Neuronal stem cell (in vitro differentiated cells): ENCODE measurements at regions not wholly inside any gene's neighbourhood (a gene's known extent, or its start where the extent isn't known, plus 50 kb on each side); places are given as distances from the start of the nearest gene placed in this dataset.

Experiments used
- DNase-seq: peaks from one replicate; pipeline ENCODE4 v3.0.0-alpha.2; 2013; ENCODE audit warnings: low spot score
- H2AFZ ChIP-seq: one replicate; pipeline ENCODE4 v1.6.1; 2013; ENCODE audit warnings: mild to moderate bottlenecking, low read length, inconsistent platforms
- H2AK5ac ChIP-seq: 2 replicates; pipeline ENCODE4 v1.6.1; 2013; ENCODE audit warnings: low read depth, mild to moderate bottlenecking, inconsistent platforms, low read length, moderate library complexity, mixed read lengths
- H2BK120ac ChIP-seq: 2 replicates; pipeline ENCODE4 v1.6.1; 2013; ENCODE audit warnings: low read depth, mild to moderate bottlenecking, inconsistent platforms, low read length, moderate library complexity, mixed read lengths
- H2BK12ac ChIP-seq: one replicate; pipeline ENCODE4 v1.6.1; 2013; ENCODE audit warnings: low read length, inconsistent platforms
- H2BK15ac ChIP-seq: 2 replicates; pipeline ENCODE4 v1.6.1; 2013; ENCODE audit warnings: mild to moderate bottlenecking, low read length, inconsistent platforms, mixed read lengths
- H2BK5ac ChIP-seq: one replicate; pipeline ENCODE4 v1.6.1; 2013; ENCODE audit warnings: inconsistent platforms, mild to moderate bottlenecking, low read length, moderate library complexity
- H3K14ac ChIP-seq: one replicate; pipeline ENCODE4 v1.6.1; 2013; ENCODE audit warnings: low read length, inconsistent platforms
- H3K18ac ChIP-seq: 2 replicates; pipeline ENCODE4 v1.6.1; 2013; ENCODE audit warnings: low read length, inconsistent platforms
- H3K23ac ChIP-seq: 2 replicates; pipeline ENCODE4 v1.6.1; 2013; ENCODE audit warnings: low read depth, mild to moderate bottlenecking, mixed read lengths, low read length, inconsistent platforms; ENCODE audit not compliant: poor library complexity
- H3K27ac ChIP-seq: replicated peaks from 3 replicates; pipeline ENCODE4 v1.5.1; 2013; ENCODE audit warnings: low read length, inconsistent platforms
- H3K27me3 ChIP-seq, 3 experiments: 2 replicates each; pipeline ENCODE4 v1.6.1; 2013; ENCODE audit warnings: low read length in 3 of 3, mild to moderate bottlenecking in 2 of 3, inconsistent platforms in 1 of 3, low read depth in 1 of 3, mixed read lengths in 1 of 3, moderate library complexity in 1 of 3; ENCODE audit not compliant: control insufficient read depth in 3 of 3, insufficient read depth in 3 of 3
- H3K36me3 ChIP-seq, 2 donors: replicated peaks in 1 of 2; 2 replicates each; pipeline ENCODE4 v1.6.1; 2013; ENCODE audit warnings: low read length in 2 of 2; ENCODE audit not compliant: control insufficient read depth in 2 of 2, insufficient read depth in 2 of 2
- H3K4ac ChIP-seq: 2 replicates; pipeline ENCODE4 v1.6.1; 2013; ENCODE audit warnings: inconsistent platforms, mild to moderate bottlenecking, low read length, moderate library complexity
- H3K4me1 ChIP-seq, 2 donors: 1 replicate in 1 of 2; 2 replicates in 1 of 2; pipeline ENCODE4 v1.6.1; 2013; ENCODE audit warnings: low read length in 2 of 2, low read depth in 1 of 2; ENCODE audit not compliant: control insufficient read depth in 2 of 2, insufficient read depth in 1 of 2
- H3K4me2 ChIP-seq: one replicate; pipeline ENCODE4 v1.6.1; 2013; ENCODE audit warnings: mild to moderate bottlenecking, low read length, inconsistent platforms; ENCODE audit not compliant: insufficient read depth, poor library complexity, severe bottlenecking
- H3K4me3 ChIP-seq, 2 donors: 2 replicates each; pipeline ENCODE4 v1.5.1; 2013; ENCODE audit warnings: low read length in 2 of 2, mild to moderate bottlenecking in 2 of 2, inconsistent platforms in 1 of 2, moderate library complexity in 1 of 2
- H3K79me1 ChIP-seq: one replicate; pipeline ENCODE4 v1.6.1; 2013; ENCODE audit warnings: low read depth, mild to moderate bottlenecking, inconsistent platforms, low read length, moderate library complexity
- H3K9ac ChIP-seq: one replicate; pipeline ENCODE4 v1.6.1; 2013; ENCODE audit warnings: mild to moderate bottlenecking, low read depth, low read length, inconsistent platforms; ENCODE audit not compliant: poor library complexity
- H3K9me3 ChIP-seq, 2 donors: replicated peaks in 1 of 2; 2 replicates each; pipeline versions ENCODE3 to v1.6.1; 2013; ENCODE audit warnings: low read length in 2 of 2, mild to moderate bottlenecking in 2 of 2, inconsistent platforms in 1 of 2, low read depth in 1 of 2, mixed read lengths in 1 of 2, moderate library complexity in 1 of 2; ENCODE audit not compliant: control insufficient read depth in 2 of 2, insufficient read depth in 1 of 2
- H4K8ac ChIP-seq: one replicate; pipeline ENCODE4 v1.6.1; 2013; ENCODE audit warnings: low read depth, mild to moderate bottlenecking, inconsistent platforms, low read length, moderate library complexity
- H4K91ac ChIP-seq: one replicate; pipeline ENCODE4 v1.6.1; 2013; ENCODE audit warnings: low read length, low read depth, mild to moderate bottlenecking, inconsistent platforms; ENCODE audit not compliant: poor library complexity
- WGBS, 2 donors: extraction: QIAGEN DNeasy Blood & Tissue Kit; methylation state at CpG; one replicate each; pipeline ENCODE4 v1.1.7; 2013; ENCODE audit warnings: missing lambda C conversion rate in 2 of 2, mixed read lengths in 1 of 2; ENCODE audit not compliant: insufficient read length in 2 of 2, insufficient replicate concordance in 1 of 2; ENCODE audit errors: extremely low coverage in 2 of 2; 5-methylcytosine and 5-hydroxymethylcytosine counted together

GRCh38 chr15:34652726-34653033 lies 69.2 kb upstream of the GOLGA8B start:
- no peak overlapping the region for H3K18ac ChIP-seq

GRCh38 chr15:34651997-34652725 lies 68.7 kb upstream of the GOLGA8B start:
- no peak overlapping the region for H3K9ac ChIP-seq
- H2BK120ac ChIP-seq = no peak overlapping the region
- H3K36me3 ChIP-seq = no peaks in the 10 kb centered on the region
- no peaks in the 10 kb centered on the region for H3K4me1 ChIP-seq
- no peak overlapping the region for H2BK5ac ChIP-seq
- no peak overlapping the region for H2AK5ac ChIP-seq
- no peak overlapping the region for H2AFZ ChIP-seq
- DNase-seq = no peak
- H3K4me2 ChIP-seq = no peak overlapping the region
- no peak overlapping the region for H3K18ac ChIP-seq
- H3K79me1 ChIP-seq = no peaks in the 10 kb centered on the region
- no peak overlapping the region for H2BK15ac ChIP-seq
- H3K23ac ChIP-seq = no peak overlapping the region
- no peak overlapping the region for H3K4me3 ChIP-seq
- H2BK12ac ChIP-seq = no peak overlapping the region
- H3K27ac ChIP-seq = no peak overlapping the region
- no peak overlapping the region for H4K91ac ChIP-seq
- no peak overlapping the region for H3K4ac ChIP-seq
- H4K8ac ChIP-seq = no peak overlapping the region
- H3K14ac ChIP-seq = no peak overlapping the region
- H3K9me3 ChIP-seq = peaks cover 0 to 1% of the 10 kb centered on the region in 2 donors
- H3K27me3 ChIP-seq = no peaks in the 10 kb centered on the region
- WGBS, 2 donors = no CpG with 5 or more reads among the region's 1 CpG

More at GRCh38 chr15:34652726-34653033, 69.2 kb upstream of the GOLGA8B start:
- Histone ChIP-seq H3K4ac (no peak overlapping the region), H3K4me1 (no peaks in the 10 kb centered on the region), H3K14ac (no peak overlapping the region), H2AK5ac (no peak overlapping the region), H3K27me3 (no peaks in the 10 kb centered on the region), H3K36me3 (no peaks in the 10 kb centered on the region), H3K79me1 (no peaks in the 10 kb centered on the region), H2BK15ac (no peak overlapping the region), H3K9ac (no peak overlapping the region), H3K27ac (no peak overlapping the region), H4K8ac (no peak overlapping the region), H3K9me3 (peaks cover 0 to 1% of the 10 kb centered on the region in 2 donors), H2AFZ (no peak overlapping the region), H2BK120ac (no peak overlapping the region), H4K91ac (no peak overlapping the region), H3K23ac (no peak overlapping the region), H2BK12ac (no peak overlapping the region), H3K4me3 (no peak overlapping the region), H2BK5ac (no peak overlapping the region), H3K4me2 (no peak overlapping the region)
- DNase-seq = no peak

GRCh38 chr15:34650177-34650576 lies 66.7 kb upstream of the GOLGA8B start:
- no peak overlapping the region for H2BK15ac ChIP-seq

GRCh38 chr15:34648294-34648631 lies 64.8 kb upstream of the GOLGA8B start:
- Histone ChIP-seq H2AK5ac (no peak overlapping the region), H2BK12ac (no peak overlapping the region), H3K4me3 (no peak overlapping the region), H2BK120ac (no peak overlapping the region), H2BK5ac (no peak overlapping the region), H4K8ac (no peak overlapping the region), H2AFZ (no peak overlapping the region), H3K79me1 (no peaks in the 10 kb centered on the region), H3K18ac (no peak overlapping the region), H3K27ac (no peak overlapping the region), H3K9me3 (no peaks in the 10 kb centered on the region), H3K4ac (no peak overlapping the region), H4K91ac (no peak overlapping the region), H2BK15ac (no peak overlapping the region), H3K36me3 (no peaks in the 10 kb centered on the region), H3K4me2 (no peak overlapping the region), H3K4me1 (no peaks in the 10 kb centered on the region), H3K14ac (no peak overlapping the region), H3K9ac (no peak overlapping the region), H3K23ac (no peak overlapping the region), H3K27me3 (no peaks in the 10 kb centered on the region)
- WGBS, 2 donors = no CpG with 5 or more reads among the region's 4 CpGs
- no peak for DNase-seq

More at GRCh38 chr15:34650177-34650576, 66.7 kb upstream of the GOLGA8B start:
- no peak overlapping the region for H4K91ac ChIP-seq
- no peaks in the 10 kb centered on the region for H3K36me3 ChIP-seq
- H3K9ac ChIP-seq = no peak overlapping the region
- H3K14ac ChIP-seq = no peak overlapping the region
- H2AFZ ChIP-seq = no peak overlapping the region
- no peak overlapping the region for H2BK120ac ChIP-seq
- H3K4me3 ChIP-seq = no peak overlapping the region
- no peak overlapping the region for H3K4ac ChIP-seq
- no peak overlapping the region for H2AK5ac ChIP-seq
- H2BK12ac ChIP-seq = no peak overlapping the region
- H3K27ac ChIP-seq = no peak overlapping the region
- no peaks in the 10 kb centered on the region for H3K9me3 ChIP-seq
- H3K79me1 ChIP-seq = no peaks in the 10 kb centered on the region
- no peak overlapping the region for H3K23ac ChIP-seq
- no peaks in the 10 kb centered on the region for H3K4me1 ChIP-seq
- no peak for DNase-seq
- no peak overlapping the region for H3K4me2 ChIP-seq
- H3K18ac ChIP-seq = no peak overlapping the region
- no peak overlapping the region for H4K8ac ChIP-seq
- no peaks in the 10 kb centered on the region for H3K27me3 ChIP-seq
- H2BK5ac ChIP-seq = no peak overlapping the region
